NCI-H446 (cell line): ENCODE measurements at regions not wholly inside any gene's neighbourhood (a gene's known extent, or its start where the extent isn't known, plus 50 kb on each side); places are given as distances from the start of the nearest gene placed in this dataset.
A peak's percentile ranks its signal among the peaks of the same experiment; 100 is the strongest.
"Not testable (repeated sequence)": the region's sequence is repeated elsewhere in the genome, so short reads cannot be mapped to it uniquely, and the experiment has no call there.

ENCODE experiments used
- DNase-seq, 2 experiments: peaks; one replicate each; lab custom pipeline; 2025; lab: John Stamatoyannopoulos, UW

- DNase-seq, result no peak
These were observed 603.2 kb downstream of the C12orf50 start for GRCh38 chr12:87425942-87426554.

GRCh38 chr12:87421233-87421632, 608.0 kb downstream of the C12orf50 start:
- DNase-seq, result not testable (repeated sequence)

- peak in 1 of 2 experiments; percentile 78 for DNase-seq
These were observed 615.4 kb downstream of the C12orf50 start for GRCh38 chr12:87413784-87414183.

- no peak for DNase-seq
These were observed 622.3 kb downstream of the C12orf50 start for GRCh38 chr12:87406926-87407325.

- no peak for DNase-seq
These were observed 623.3 kb downstream of the C12orf50 start for GRCh38 chr12:87405918-87406317.

- DNase-seq, result not testable (repeated sequence)
These were observed 635.0 kb downstream of the C12orf50 start for GRCh38 chr12:87394168-87394567.

- DNase-seq, result peak in 1 of 2 experiments; percentile 61
These were observed 640.8 kb downstream of the C12orf50 start for GRCh38 chr12:87388376-87388775.

- DNase-seq, result no peak
These were observed 643.9 kb downstream of the C12orf50 start for GRCh38 chr12:87385322-87385721.

- DNase-seq, result no peak
These were observed 645.0 kb downstream of the C12orf50 start for GRCh38 chr12:87384226-87384625.

- peak in 1 of 2 experiments; percentile 19 for DNase-seq
These were observed 645.5 kb downstream of the C12orf50 start for GRCh38 chr12:87383680-87384079.

GRCh38 chr12:87382959-87383566, 646.1 kb downstream of the C12orf50 start:
- no peak for DNase-seq

GRCh38 chr12:87382436-87382835, 646.8 kb downstream of the C12orf50 start:
- DNase-seq, result no peak

GRCh38 chr12:87381742-87382141, 647.5 kb downstream of the C12orf50 start:
- DNase-seq, result no peak

- no peak for DNase-seq
These were observed 650.7 kb downstream of the C12orf50 start for GRCh38 chr12:87378526-87378925.

- no peak for DNase-seq
These were observed 652.5 kb downstream of the C12orf50 start for GRCh38 chr12:87376722-87377121.

GRCh38 chr12:87369161-87369560, 660.0 kb downstream of the C12orf50 start:
- DNase-seq, result no peak

- peak in 1 of 2 experiments; percentile 5 for DNase-seq
These were observed 660.9 kb downstream of the C12orf50 start for GRCh38 chr12:87368259-87368658.

- peak; percentile 32 to 83 for DNase-seq
These were observed 663.8 kb downstream of the C12orf50 start for GRCh38 chr12:87365423-87365822.

GRCh38 chr12:87363497-87364084, 665.6 kb downstream of the C12orf50 start:
- no peak for DNase-seq

- peak in 1 of 2 experiments; percentile 51 for DNase-seq
These were observed 679.5 kb downstream of the C12orf50 start for GRCh38 chr12:87349681-87350080.

GRCh38 chr12:87348071-87348470, 681.1 kb downstream of the C12orf50 start:
- DNase-seq, result no peak

GRCh38 chr12:87344699-87345098, 684.5 kb downstream of the C12orf50 start:
- DNase-seq, result no peak

GRCh38 chr12:87338681-87339080, 690.5 kb downstream of the C12orf50 start:
- DNase-seq, result peak in 1 of 2 experiments; percentile 16
